Karpas-422 (cell line): ENCODE measurements at regions not wholly inside any gene's neighbourhood (a gene's known extent, or its start where the extent isn't known, plus 50 kb on each side); places are given as distances from the start of the nearest gene placed in this dataset.
A peak's percentile ranks its signal among the peaks of the same experiment; 100 is the strongest.
"Not testable (repeated sequence)": the region's sequence is repeated elsewhere in the genome, so short reads cannot be mapped to it uniquely, and the experiment has no call there.

Source experiments
- DNase-seq: peaks from one replicate; pipeline ENCODE4 v3.0.0-alpha.2; 2015
- H2AFZ ChIP-seq: fragments of 200-600 bp; sonication (generic); 2 replicates; pipeline ENCODE4 v1.6.1; 2014; ENCODE audit warnings: antibody characterized with exemption, low read length, mixed read lengths
- H3K27ac ChIP-seq: fragments of 200-600 bp; sonication (generic); 2 replicates; pipeline ENCODE4 v1.5.1; 2014; ENCODE audit warnings: mild to moderate bottlenecking, low read length, moderate library complexity
- H3K27me3 ChIP-seq: fragments of 200-600 bp; sonication (generic); 2 replicates; pipeline ENCODE4 v1.6.1; 2014; ENCODE audit warnings: low read length, mixed read lengths
- H3K36me3 ChIP-seq: fragments of 200-600 bp; sonication (generic); 2 replicates; pipeline ENCODE4 v1.6.1; 2014; ENCODE audit warnings: low read length, mixed read lengths; ENCODE audit not compliant: insufficient read depth
- H3K4me1 ChIP-seq: fragments of 200-600 bp; sonication (generic); 2 replicates; pipeline ENCODE4 v1.6.1; 2014; ENCODE audit warnings: mild to moderate bottlenecking, low read length, mixed read lengths
- H3K4me2 ChIP-seq: fragments of 200-600 bp; sonication (generic); 2 replicates; pipeline ENCODE4 v1.6.1; 2014; ENCODE audit warnings: low read length, low read depth, mild to moderate bottlenecking; ENCODE audit not compliant: poor library complexity, severe bottlenecking
- H3K4me3 ChIP-seq: fragments of 200-600 bp; sonication (generic); 2 replicates; pipeline ENCODE4 v1.5.1; 2014; ENCODE audit warnings: mild to moderate bottlenecking, antibody characterized with exemption, low read length, mixed read lengths
- H3K79me2 ChIP-seq: fragments of 200-600 bp; sonication (generic); 2 replicates; pipeline ENCODE4 v1.6.1; 2014; ENCODE audit warnings: mild to moderate bottlenecking, low read length, mixed read lengths
- H3K9ac ChIP-seq: fragments of 200-600 bp; sonication (generic); 2 replicates; pipeline ENCODE4 v1.6.0; 2014; ENCODE audit warnings: low read length
- H3K9me2 ChIP-seq: fragments of 200-600 bp; sonication (generic), shearing (Covaris generic); replicated peaks from 2 replicates; pipeline ENCODE4 v1.6.0; 2014; ENCODE audit warnings: mild to moderate bottlenecking, low read length, moderate library complexity; ENCODE audit not compliant: insufficient read depth
- H3K9me3 ChIP-seq: fragments of 300-700, 200-600 bp; sonication (generic); 2 replicates; pipeline ENCODE4 v1.6.1; 2014; ENCODE audit warnings: low read length, mixed read lengths
- H4K20me1 ChIP-seq: fragments of 200-600 bp; sonication (generic); 2 replicates; pipeline ENCODE4 v1.6.1; 2014; ENCODE audit warnings: mild to moderate bottlenecking, antibody characterized with exemption, low read length, low read depth; ENCODE audit not compliant: insufficient read depth

- Histone ChIP-seq H3K27me3 (no peaks in the 10 kb centered on the region), H3K27ac (no peak overlapping the region), H3K4me1 (no peaks in the 10 kb centered on the region), H3K9ac (no peak overlapping the region), H3K4me2 (no peak overlapping the region), H4K20me1 (no peaks in the 10 kb centered on the region), H3K9me2 (no peaks in the 10 kb centered on the region), H3K9me3 (no peaks in the 10 kb centered on the region), H3K79me2 (no peaks in the 10 kb centered on the region), H3K4me3 (no peak overlapping the region), H3K36me3 (no peaks in the 10 kb centered on the region), H2AFZ (no peak overlapping the region)
- DNase-seq, result no peak
Measured at GRCh38 chr16:88308441-88309173, 74.2 kb upstream of the ZNF469 start.

- H3K4me2 ChIP-seq, result no peak overlapping the region
- H3K79me2 ChIP-seq, result no peaks in the 10 kb centered on the region
- no peak overlapping the region for H3K9ac ChIP-seq
- H3K9me2 ChIP-seq, result no peaks in the 10 kb centered on the region
- no peaks in the 10 kb centered on the region for H4K20me1 ChIP-seq
- H2AFZ ChIP-seq, result no peak overlapping the region
- no peaks in the 10 kb centered on the region for H3K36me3 ChIP-seq
- no peaks in the 10 kb centered on the region for H3K27me3 ChIP-seq
- DNase-seq, result no peak
- H3K4me1 ChIP-seq, result no peaks in the 10 kb centered on the region
- no peak overlapping the region for H3K27ac ChIP-seq
- H3K9me3 ChIP-seq, result no peaks in the 10 kb centered on the region
- H3K4me3 ChIP-seq, result no peak overlapping the region
Measured at GRCh38 chr16:88309174-88309907, 73.4 kb upstream of the ZNF469 start.

GRCh38 chr16:88309908-88310265 is 72.9 kb upstream of the ZNF469 start:
- Histone ChIP-seq H3K9me3 (no peaks in the 10 kb centered on the region), H3K27ac (no peak overlapping the region), H2AFZ (no peak overlapping the region), H3K9ac (no peak overlapping the region), H3K4me1 (no peaks in the 10 kb centered on the region), H3K9me2 (no peaks in the 10 kb centered on the region), H3K4me3 (no peak overlapping the region), H3K36me3 (no peaks in the 10 kb centered on the region), H3K79me2 (no peaks in the 10 kb centered on the region), H3K4me2 (no peak overlapping the region), H3K27me3 (no peaks in the 10 kb centered on the region), H4K20me1 (no peaks in the 10 kb centered on the region)
- DNase-seq, result peak; percentile 41

- no peaks in the 10 kb centered on the region for H3K9me3 ChIP-seq
- DNase-seq, result no peak
- H3K27ac ChIP-seq, result no peak overlapping the region
- H3K9ac ChIP-seq, result no peak overlapping the region
- H3K4me3 ChIP-seq, result no peak overlapping the region
- no peak overlapping the region for H2AFZ ChIP-seq
- no peaks in the 10 kb centered on the region for H3K4me1 ChIP-seq
- no peaks in the 10 kb centered on the region for H3K9me2 ChIP-seq
- H3K27me3 ChIP-seq, result no peaks in the 10 kb centered on the region
- no peaks in the 10 kb centered on the region for H3K79me2 ChIP-seq
- H4K20me1 ChIP-seq, result no peaks in the 10 kb centered on the region
- no peaks in the 10 kb centered on the region for H3K36me3 ChIP-seq
- no peak overlapping the region for H3K4me2 ChIP-seq
Measured at GRCh38 chr16:88310796-88311605, 71.8 kb upstream of the ZNF469 start.

GRCh38 chr16:88311860-88312259 is 70.9 kb upstream of the ZNF469 start:
- H3K79me2 ChIP-seq, H3K9me2 ChIP-seq, H3K4me3 ChIP-seq, H3K9ac ChIP-seq, H3K27me3 ChIP-seq, H4K20me1 ChIP-seq, H3K9me3 ChIP-seq, DNase-seq, H3K4me2 ChIP-seq, H3K27ac ChIP-seq, H3K36me3 ChIP-seq, H2AFZ ChIP-seq, H3K4me1 ChIP-seq: not testable (repeated sequence)

GRCh38 chr16:88312732-88313131 is 70.0 kb upstream of the ZNF469 start:
- Histone ChIP-seq H3K27me3 (no peaks in the 10 kb centered on the region), H3K9me2 (no peaks in the 10 kb centered on the region), H3K9ac (no peak overlapping the region), H3K4me1 (no peaks in the 10 kb centered on the region), H3K4me3 (no peak overlapping the region), H3K4me2 (no peak overlapping the region), H3K36me3 (no peaks in the 10 kb centered on the region), H3K79me2 (no peaks in the 10 kb centered on the region), H3K27ac (no peak overlapping the region), H3K9me3 (no peaks in the 10 kb centered on the region), H2AFZ (no peak overlapping the region), H4K20me1 (no peaks in the 10 kb centered on the region)
- no peak for DNase-seq

- Histone ChIP-seq H4K20me1 (no peaks in the 10 kb centered on the region), H3K4me3 (no peak overlapping the region), H3K9me2 (no peaks in the 10 kb centered on the region), H3K79me2 (no peaks in the 10 kb centered on the region), H3K27ac (no peak overlapping the region), H3K9me3 (no peaks in the 10 kb centered on the region), H3K27me3 (no peaks in the 10 kb centered on the region), H3K4me1 (no peaks in the 10 kb centered on the region), H3K36me3 (no peaks in the 10 kb centered on the region), H3K9ac (no peak overlapping the region), H2AFZ (no peak overlapping the region), H3K4me2 (no peak overlapping the region)
- no peak for DNase-seq
Measured at GRCh38 chr16:88314991-88315542, 67.7 kb upstream of the ZNF469 start.

- no peak overlapping the region for H3K9ac ChIP-seq
- H3K27ac ChIP-seq, result no peak overlapping the region
Measured at GRCh38 chr16:88315543-88316105, 67.1 kb upstream of the ZNF469 start.

More at GRCh38 chr16:88315543-88316105, 67.1 kb upstream of the ZNF469 start:
- Histone ChIP-seq H3K9me2 (no peaks in the 10 kb centered on the region), H3K79me2 (no peaks in the 10 kb centered on the region), H3K9me3 (no peaks in the 10 kb centered on the region), H3K4me1 (no peaks in the 10 kb centered on the region), H3K4me3 (no peak overlapping the region), H3K4me2 (no peak overlapping the region), H2AFZ (no peak overlapping the region), H3K36me3 (no peaks in the 10 kb centered on the region), H4K20me1 (no peaks in the 10 kb centered on the region), H3K27me3 (no peaks in the 10 kb centered on the region)
- DNase-seq, result no peak
